GM18519 (cell line): ENCODE measurements at regions not wholly inside any gene's neighbourhood (a gene's known extent, or its start where the extent isn't known, plus 50 kb on each side); places are given as distances from the start of the nearest gene placed in this dataset.

ENCODE experiments used
- ATAC-seq: cut with Tn5 transposase; IDR thresholded peaks from one replicate; pipeline ENCODE4 v1.9.1; 2021; ENCODE audit warnings: mild to moderate bottlenecking, moderate library complexity; ENCODE audit not compliant: unreplicated experiment, low FRiP score

GRCh38 chr12:34361721-34362316 lies 339.5 kb downstream of the ALG10 start:
- no peak for ATAC-seq

- no peak for ATAC-seq
Measured at GRCh38 chr12:34363050-34363673, 340.9 kb downstream of the ALG10 start.

GRCh38 chr12:34368079-34368478 lies 345.8 kb downstream of the ALG10 start:
- no peak for ATAC-seq

- no peak for ATAC-seq
Measured at GRCh38 chr12:34371050-34371449, 348.8 kb downstream of the ALG10 start.

GRCh38 chr12:34372003-34372402 lies 349.7 kb downstream of the ALG10 start:
- no peak for ATAC-seq

GRCh38 chr12:34373926-34374325 lies 351.6 kb downstream of the ALG10 start:
- ATAC-seq: no peak

GRCh38 chr12:34376133-34376799 lies 354.0 kb downstream of the ALG10 start:
- ATAC-seq: no peak

GRCh38 chr12:34377243-34378035 lies 355.1 kb downstream of the ALG10 start:
- ATAC-seq: no peak

GRCh38 chr12:34379142-34379541 lies 356.8 kb downstream of the ALG10 start:
- no peak for ATAC-seq

- ATAC-seq: no peak
Measured at GRCh38 chr12:34384693-34385092, 362.4 kb downstream of the ALG10 start.

GRCh38 chr12:34386016-34386415 lies 363.7 kb downstream of the ALG10 start:
- ATAC-seq: no peak

GRCh38 chr12:34386621-34387255 lies 364.4 kb downstream of the ALG10 start:
- no peak for ATAC-seq

GRCh38 chr12:34387711-34388635 lies 365.7 kb downstream of the ALG10 start:
- ATAC-seq: no peak

GRCh38 chr12:34388636-34389377 lies 366.5 kb downstream of the ALG10 start:
- ATAC-seq: no peak

GRCh38 chr12:34389378-34390170 lies 367.3 kb downstream of the ALG10 start:
- ATAC-seq: no peak

GRCh38 chr12:34390171-34390841 lies 368.0 kb downstream of the ALG10 start:
- ATAC-seq: no peak

- ATAC-seq: no peak
Measured at GRCh38 chr12:34390846-34391700, 368.8 kb downstream of the ALG10 start.
